ENCODE measurements at regions not wholly inside any gene's neighbourhood (a gene's known extent, or its start where the extent isn't known, plus 50 kb on each side); places are given as distances from the start of the nearest gene placed in this dataset.

- Histone ChIP-seq H2AFZ (ENCODE audit: low read length) (0 out of 2 replicates have a peak overlapping the region, but pooled peaks have one; percentile 26), H3K14ac (ENCODE audit: insufficient read length) (no peak overlapping the region), H3K79me1 (ENCODE audit: low read depth, low read length) (no peaks in the 10 kb centered on the region), H3K9ac (replicated peaks in 1 of 4; ENCODE audit: extremely low read depth in 1 of 4, low read depth in 3 of 4, low read length in 3 of 4) (no peak overlapping the region), H3K4me2 (ENCODE audit: insufficient read depth in 1 of 2, low read depth in 2 of 2, low read length in 2 of 2) (no peak overlapping the region), H3K4me3 (ENCODE audit: extremely low read depth in 1 of 4, insufficient read depth in 2 of 4, low read depth in 3 of 4, low read length in 4 of 4) (no peak overlapping the region), H3K23me2 (ENCODE audit: low read depth, low read length) (no peaks in the 10 kb centered on the region), H3K9me3 (ENCODE audit: insufficient read depth in 2 of 2, low read depth in 1 of 2, low read length in 1 of 2) (no peaks in the 10 kb centered on the region), H3K36me3 (ENCODE audit: control insufficient read depth in 2 of 4, insufficient read depth in 4 of 4, low read length in 3 of 4) (no peaks in the 10 kb centered on the region), H4K91ac (replicated peaks; ENCODE audit: insufficient read length, low read length) (no peak overlapping the region), H2BK20ac (ENCODE audit: low read length) (no peak overlapping the region), H4K8ac (ENCODE audit: extremely low read depth, insufficient read depth, low read length) (no peak overlapping the region), H2AK5ac (ENCODE audit: low read depth, low read length) (no peak overlapping the region), H3K27ac (ENCODE audit: low read depth, low read length) (no peak overlapping the region), H3K4ac (replicated peaks; ENCODE audit: insufficient read length, low read depth, low read length) (no peak overlapping the region), H2BK120ac (replicated peaks; ENCODE audit: low read depth, low read length) (no peak overlapping the region), H3K79me2 (ENCODE audit: control insufficient read depth in 1 of 2, insufficient read depth in 2 of 2, low read length in 2 of 2) (no peaks in the 10 kb centered on the region), H2BK15ac (ENCODE audit: low read length) (no peak overlapping the region), H3K56ac (replicated peaks; ENCODE audit: insufficient read length, low read depth, low read length) (no peak overlapping the region), H2BK12ac (ENCODE audit: low read depth, low read length) (no peak overlapping the region), H3K4me1 (replicated peaks in 1 of 4; ENCODE audit: control insufficient read depth in 3 of 4, insufficient read depth in 4 of 4, low read length in 3 of 4) (no peaks in the 10 kb centered on the region), H3K18ac (ENCODE audit: extremely low read depth, low read length) (no peak overlapping the region), H4K5ac (ENCODE audit: insufficient read length, low read depth, low read length) (no peak overlapping the region), H4K20me1 (replicated peaks in 1 of 2; ENCODE audit: control insufficient read depth in 1 of 2, insufficient read depth in 2 of 2, low read length in 2 of 2) (no peaks in the 10 kb centered on the region), H3K27me3 (replicated peaks in 1 of 4; ENCODE audit: control insufficient read depth in 3 of 4, extremely low read depth in 1 of 4, insufficient read depth in 3 of 4, low read length in 3 of 4) (no peaks in the 10 kb centered on the region), H2BK5ac (ENCODE audit: low read depth, low read length) (no peak overlapping the region), H3K23ac (ENCODE audit: insufficient read length) (no peak overlapping the region)
- FAIRE-seq (no peak), DNase-seq (ENCODE audit: low read depth in 1 of 2, low spot score in 2 of 2) (peak in 1 of 2 experiments; percentile 29)
- CTCF ChIA-PET (ENCODE audit: partially characterized antibody), result interaction anchor here (0.6 to 1.1 kb wide), 5 partner anchors 10 to 407 kb away, joined by 3 to 4 read pairs (median 3); no protein-coding TSS in a partner anchor
- 89% methylated on average over 5 of the region's 5 CpGs; no CpG with 5 or more reads in 1 of the 2 experiments for WGBS, 2 experiments (ENCODE audit: extremely low coverage in 1 of 2, insufficient coverage in 1 of 2, insufficient read length in 1 of 2, insufficient replicate concordance in 2 of 2, low coverage in 1 of 2, low lambda C conversion rate in 2 of 2, missing lambda C conversion rate in 1 of 2)
- POLR2A ChIA-PET (ENCODE audit: partially characterized antibody), result interaction anchor here (1.2 kb wide), 1 partner anchor 239 kb away, joined by 3 read pairs; no protein-coding TSS in a partner anchor
- TF ChIP-seq BCL11A (IDR thresholded peaks at IDR 0.05; ENCODE audit: low read depth in 2 of 2, low read length in 2 of 2) (no peak), RXRA (IDR thresholded peaks at IDR 0.05; ENCODE audit: insufficient read depth, low read depth, low read length) (no peak), CHD1 (IDR thresholded peaks at IDR 0.05; ENCODE audit: low read depth, low read length) (no peak), GABPA (IDR thresholded peaks at IDR 0.05; ENCODE audit: borderline replicate concordance, insufficient read depth, low read length) (no peak), USF2 (IDR thresholded peaks at IDR 0.05; ENCODE audit: low read length) (no peak), CHD2 (IDR thresholded peaks at IDR 0.05; ENCODE audit: low read length) (no peak)
Measured at GRCh38 chr10:80709866-80710265, 172.2 kb downstream of the SH2D4B start.
